HepG2 (cell line): ENCODE measurements at regions not wholly inside any gene's neighbourhood (a gene's known extent, or its start where the extent isn't known, plus 50 kb on each side); places are given as distances from the start of the nearest gene placed in this dataset.

ENCODE experiments used
- ATAC-seq: fragments of 200-7000 bp; cut with Tn5 transposase; 3 replicates; pipeline ENCODE4 v1.9.1; 2020; ENCODE audit warnings: mild to moderate bottlenecking, moderate library complexity
- BruUV-seq: library from RNA; stranded (reverse); fragments of 400-500 nt; replicated peaks from 2 replicates; lab custom pipeline; 2021; lab: Mats Ljungman, UMichigan
- CTCF ChIA-PET: fragments of 300-600 bp; formaldehyde crosslinking; extraction: SDS; loops from one replicate; lab custom pipeline; 2021; ENCODE audit warnings: low total read pairs, inconsistent platforms, low intra/inter-chr PET ratio; lab: Yijun Ruan, JAX
- POLR2A ChIA-PET: fragments of 350-600 bp; sonication (Branson Sonifier 250); formaldehyde crosslinking; loops from one replicate; lab custom pipeline; 2020; ENCODE audit warnings: antibody characterized with exemption, inconsistent platforms; lab: Yijun Ruan, JAX
- DNase-seq: peaks from one replicate; pipeline ENCODE4 v3.0.0-alpha.2; 2015; ENCODE audit warnings: low spot score
- FAIRE-seq: peaks from 3 replicates; lab custom pipeline; 2011; peaks lifted over from hg19 to GRCh38; lab: Jason Lieb, UNC
- H2AFZ ChIP-seq: one replicate; pipeline ENCODE4 v1.6.1; 2011; ENCODE audit warnings: low read length, inconsistent platforms
- H3K27ac ChIP-seq: fragments of 300-600 bp; 3 replicates; pipeline ENCODE4 v1.8.0; 2011; ENCODE audit warnings: mixed run types, mild to moderate bottlenecking, mixed read lengths, low read length, inconsistent platforms; ENCODE audit not compliant: insufficient read depth; ENCODE audit errors: extremely low read length
- H3K27me3 ChIP-seq, 2 experiments: fragments of 200-600 bp in 1 of 2; 2 replicates in 1 of 2; 3 replicates in 1 of 2; pipeline versions ENCODE4 v1.6.0 to v1.8.0; 2011; ENCODE audit warnings: low read length in 2 of 2, mild to moderate bottlenecking in 2 of 2, moderate library complexity in 2 of 2, inconsistent platforms in 1 of 2; ENCODE audit not compliant: insufficient read depth in 2 of 2, control insufficient read depth in 1 of 2
- H3K36me3 ChIP-seq, 2 experiments: fragments of 200-600 bp in 1 of 2; replicated peaks in 1 of 2; 2 replicates in 1 of 2; 3 replicates in 1 of 2; pipeline versions ENCODE4 v1.5.1 to v1.8.0; 2011; ENCODE audit warnings: low read length in 2 of 2, inconsistent platforms in 1 of 2; ENCODE audit not compliant: insufficient read depth in 2 of 2, control insufficient read depth in 1 of 2
- H3K4me1 ChIP-seq: 2 replicates; pipeline ENCODE4 v1.5.1; 2012; ENCODE audit warnings: low read length, inconsistent platforms; ENCODE audit not compliant: insufficient read depth
- H3K4me2 ChIP-seq: 2 replicates; pipeline ENCODE4 v1.6.0; 2011; ENCODE audit warnings: low read depth, low read length, inconsistent platforms
- H3K4me3 ChIP-seq, 3 experiments: fragments of 200-600 bp in 1 of 3; sonication (generic), shearing (Covaris generic) in 1 of 3; replicated peaks in 1 of 3; 2 replicates each; pipeline ENCODE4 v1.5.1; 2011 to 2016; ENCODE audit warnings: low read length in 3 of 3, inconsistent platforms in 2 of 3, low read depth in 2 of 3, mild to moderate bottlenecking in 2 of 3, control low read depth in 1 of 3, mixed read lengths in 1 of 3; ENCODE audit not compliant: insufficient read depth in 1 of 3
- H3K79me2 ChIP-seq: one replicate; pipeline ENCODE4 v1.6.1; 2011; ENCODE audit warnings: low read length, inconsistent platforms; ENCODE audit not compliant: insufficient read depth
- H3K9ac ChIP-seq: 2 replicates; pipeline ENCODE4 v1.6.0; 2011; ENCODE audit warnings: mild to moderate bottlenecking, low read depth, low read length, inconsistent platforms; ENCODE audit not compliant: insufficient read depth
- H3K9me3 ChIP-seq: 2 replicates; pipeline ENCODE4 v1.5.1; 2012; ENCODE audit warnings: mild to moderate bottlenecking, low read length
- H4K20me1 ChIP-seq: 2 replicates; pipeline ENCODE4 v1.6.0; 2011; ENCODE audit warnings: inconsistent platforms, mild to moderate bottlenecking, low read length, moderate library complexity; ENCODE audit not compliant: insufficient read depth
- CREB1 ChIP-seq, 2 experiments: fragments of 450-650 bp in 1 of 2; IDR thresholded peaks; 2 replicates each; pipeline ENCODE4 v1.6.1; 2016 to 2017; ENCODE audit warnings: control low read depth in 1 of 2, mild to moderate bottlenecking in 1 of 2, missing compliant biosample characterization in 1 of 2, missing genetic modification characterization in 1 of 2
- HDAC2 ChIP-seq: sonication (generic); formaldehyde crosslinking; IDR thresholded peaks from 2 replicates; pipeline ENCODE4 v1.4.0; 2020; ENCODE audit warnings: missing genetic modification reagents
- HOXA3 ChIP-seq: sonication (generic); formaldehyde crosslinking; IDR thresholded peaks from 2 replicates; pipeline ENCODE4 v1.5.0; 2020; ENCODE audit warnings: missing genetic modification reagents
- JDP2 ChIP-seq: sonication (generic); formaldehyde crosslinking; IDR thresholded peaks from 2 replicates; pipeline ENCODE4 v1.8.1; 2022; ENCODE audit warnings: missing genetic modification reagents, borderline replicate concordance
- KLF9 ChIP-seq: IDR thresholded peaks from 2 replicates; pipeline ENCODE4 v1.6.1; 2016; ENCODE audit warnings: low read depth
- LRRFIP1 ChIP-seq: sonication (generic); formaldehyde crosslinking; conservative IDR thresholded peaks from 2 replicates; pipeline ENCODE4 v1.4.0; 2020; ENCODE audit warnings: missing genetic modification reagents
- MLLT10 ChIP-seq: sonication (generic); formaldehyde crosslinking; IDR thresholded peaks from 2 replicates; pipeline ENCODE4 v1.4.0; 2020; ENCODE audit warnings: missing genetic modification reagents
- WIZ ChIP-seq: sonication (generic); formaldehyde crosslinking; IDR thresholded peaks from 2 replicates; pipeline ENCODE4 v1.5.1; 2020; ENCODE audit warnings: mild to moderate bottlenecking, missing genetic modification reagents
- ZFP36L1 ChIP-seq: sonication (generic); formaldehyde crosslinking; IDR thresholded peaks from 2 replicates; pipeline ENCODE4 v1.8.0; 2022; ENCODE audit warnings: mild to moderate bottlenecking, missing genetic modification reagents, moderate library complexity
- ZNF318 ChIP-seq: sonication (generic); formaldehyde crosslinking; IDR thresholded peaks from 2 replicates; pipeline ENCODE4 v1.4.0; 2020; ENCODE audit warnings: mild to moderate bottlenecking, missing genetic modification reagents
- ZNF800 ChIP-seq: sonication (generic); formaldehyde crosslinking; IDR thresholded peaks from 2 replicates; pipeline ENCODE4 v1.4.0; 2020; ENCODE audit warnings: missing genetic modification reagents
- ZNF879 ChIP-seq: sonication (generic); formaldehyde crosslinking; IDR thresholded peaks from 2 replicates; pipeline ENCODE4 v1.8.1; 2023; ENCODE audit warnings: missing genetic modification reagents
- WGBS: methylation state at CpG from one replicate; pipeline ENCODE4 v1.1.6; 2017; ENCODE audit warnings: low lambda C conversion rate; 5-methylcytosine and 5-hydroxymethylcytosine counted together
- in situ Hi-C: cut with HindIII; loops from 2 replicates; pipeline ENCODE4 v1.10.0; 2017; ENCODE audit warnings: low pct_unique_long_range_greater_than_20kb; ENCODE audit not compliant: extremely low pct_ligation_motif_present
- intact Hi-C: fragments of 100-400 bp; cut with micrococcal nuclease; formaldehyde crosslinking; loops from one replicate; pipeline ENCODE4 v1.10.0; 2022; ENCODE audit not compliant: unreplicated experiment

GRCh38 chr6:139887275-139887674 lies 512.8 kb upstream of the CITED2 start:
- FAIRE-seq (no peak), ATAC-seq (no peak)
- Histone ChIP-seq H3K9ac (no peak overlapping the region), H3K4me3 (no peak overlapping the region), H3K27ac (no peak overlapping the region), H3K36me3 (no peaks in the 10 kb centered on the region), H4K20me1 (no peaks in the 10 kb centered on the region), H3K79me2 (no peaks in the 10 kb centered on the region), H3K4me1 (no peaks in the 10 kb centered on the region), H3K27me3 (no peaks in the 10 kb centered on the region), H3K4me2 (no peak overlapping the region)
- WGBS: 65% methylated on average over 3 of the region's 3 CpGs
- in situ Hi-C loops (loop anchor here (10.0 kb wide), 1 partner anchor 558 kb away; no protein-coding TSS in a partner anchor), intact Hi-C loops (loop anchor here (10.0 kb wide), 1 partner anchor 218 kb away; no protein-coding TSS in a partner anchor)
- BruUV-seq: no TSS peak
- CTCF ChIA-PET: no interaction called here
- POLR2A ChIA-PET: no interaction called here
- TF ChIP-seq KLF9 (no peak), WIZ (no peak), CREB1 (IDR thresholded peaks at IDR 0.05) (no peak), CREB1 (CRISPR knock-in tag; IDR thresholded peaks at IDR 0.05) (no peak), ZNF800 (CRISPR knock-in tag) (no peak), HOXA3 (CRISPR knock-in tag) (no peak), HDAC2 (CRISPR knock-in tag) (no peak), MLLT10 (CRISPR knock-in tag) (no peak), ZNF318 (CRISPR knock-in tag) (no peak), LRRFIP1 (CRISPR knock-in tag) (no peak), ZNF879 (CRISPR knock-in tag) (no peak), ZFP36L1 (CRISPR knock-in tag) (no peak), JDP2 (no peak)
- TF ChIP-seq, all 625 proteins: peak for 0
- H3K9me3 ChIP-seq: no peaks in the 10 kb centered on the region
- no peak for DNase-seq
- H2AFZ ChIP-seq: no peak overlapping the region
